NAMALWA (cell line): ENCODE measurements at regions not wholly inside any gene's neighbourhood (a gene's known extent, or its start where the extent isn't known, plus 50 kb on each side); places are given as distances from the start of the nearest gene placed in this dataset.
"Not testable (repeated sequence)": the region's sequence is repeated elsewhere in the genome, so short reads cannot be mapped to it uniquely, and the experiment has no call there.

ENCODE experiments used
- DNase-seq: peaks from one replicate; pipeline ENCODE4 v3.0.0-alpha.2; 2015; ENCODE audit warnings: low spot score

DNA sequence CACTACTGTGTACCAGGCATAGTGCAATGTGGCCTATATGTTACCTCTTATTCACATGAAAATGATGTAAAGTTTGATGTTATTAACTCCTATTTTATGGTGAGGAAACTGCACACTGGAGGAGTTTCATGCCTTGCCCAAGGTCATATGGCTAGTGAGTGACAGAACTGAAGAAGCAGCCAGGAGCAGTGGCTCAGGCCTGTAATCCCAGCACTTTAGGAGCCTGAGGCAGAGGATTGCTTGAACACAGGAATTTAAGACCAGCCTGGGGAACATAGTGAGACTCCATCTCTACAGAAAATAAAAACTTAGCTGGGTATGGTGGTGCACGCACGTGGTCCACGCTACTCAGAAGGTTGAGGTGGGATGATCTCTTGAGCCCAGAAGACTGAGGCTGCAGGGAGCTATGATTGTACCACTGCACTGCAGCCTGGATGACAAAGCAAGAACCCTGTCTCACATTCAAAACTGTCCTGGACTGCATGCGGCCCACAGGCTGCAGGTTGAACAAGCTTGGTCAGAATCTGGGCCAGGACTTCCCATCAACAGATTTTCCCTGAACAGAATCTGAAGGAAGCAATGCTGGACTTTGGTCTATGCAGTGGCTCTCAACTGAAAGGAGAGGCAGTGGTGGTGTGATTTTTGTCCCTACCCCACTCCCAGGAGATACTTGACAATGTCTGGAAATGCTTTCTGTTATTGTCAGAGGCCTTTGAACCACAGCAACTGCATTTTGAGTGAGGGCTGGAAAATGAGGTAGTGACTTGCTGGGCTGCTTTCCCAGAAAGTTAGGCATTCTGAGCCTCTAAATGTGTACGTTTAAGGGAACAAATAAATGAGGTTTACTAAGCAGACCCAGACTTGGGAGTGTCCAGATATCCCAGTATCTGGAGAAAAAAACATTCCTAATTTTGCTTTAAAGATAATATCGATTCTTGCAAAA is 479.5 kb downstream of the TMEM114 start:
- DNase-seq, result no peak

DNA sequence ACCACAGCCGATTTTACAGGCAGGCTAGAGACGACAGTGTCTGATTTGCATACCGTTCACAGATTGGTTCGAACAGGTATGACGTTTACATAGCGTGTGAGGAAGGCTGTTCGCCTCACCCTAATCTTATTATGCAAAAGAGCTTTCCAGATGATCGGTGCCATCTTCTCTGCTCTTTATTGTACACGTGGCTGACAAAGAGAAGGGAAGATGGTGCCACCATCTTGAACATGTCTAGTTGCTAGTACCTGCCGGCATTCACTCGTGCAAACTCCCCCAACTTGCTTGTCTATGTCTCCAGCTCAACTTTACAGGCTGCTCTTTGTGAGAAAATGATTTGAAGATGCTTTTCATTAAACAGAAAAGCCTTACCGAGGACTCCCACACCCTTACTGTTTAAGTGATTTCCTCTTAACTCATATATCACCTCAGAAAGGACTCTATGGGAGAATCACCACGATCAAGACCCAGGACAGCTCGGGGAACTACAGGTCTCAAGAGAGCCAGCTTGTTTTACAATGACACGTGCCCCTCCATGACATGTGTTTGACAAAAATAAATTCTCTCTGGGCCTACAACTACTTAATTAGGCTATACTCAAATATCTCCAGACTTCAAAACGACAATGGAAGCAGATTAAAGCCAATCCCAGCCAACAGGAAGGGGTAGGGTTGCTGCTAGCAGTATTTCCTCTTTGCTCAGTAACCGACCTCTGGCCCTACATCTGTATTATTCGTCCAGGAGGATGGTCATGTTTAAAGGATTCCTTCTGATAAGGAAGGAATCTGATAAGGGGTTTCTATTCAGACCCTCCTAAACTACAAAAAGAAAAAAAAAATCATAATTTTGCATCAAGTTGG is 480.6 kb downstream of the TMEM114 start:
- DNase-seq, result no peak

DNA sequence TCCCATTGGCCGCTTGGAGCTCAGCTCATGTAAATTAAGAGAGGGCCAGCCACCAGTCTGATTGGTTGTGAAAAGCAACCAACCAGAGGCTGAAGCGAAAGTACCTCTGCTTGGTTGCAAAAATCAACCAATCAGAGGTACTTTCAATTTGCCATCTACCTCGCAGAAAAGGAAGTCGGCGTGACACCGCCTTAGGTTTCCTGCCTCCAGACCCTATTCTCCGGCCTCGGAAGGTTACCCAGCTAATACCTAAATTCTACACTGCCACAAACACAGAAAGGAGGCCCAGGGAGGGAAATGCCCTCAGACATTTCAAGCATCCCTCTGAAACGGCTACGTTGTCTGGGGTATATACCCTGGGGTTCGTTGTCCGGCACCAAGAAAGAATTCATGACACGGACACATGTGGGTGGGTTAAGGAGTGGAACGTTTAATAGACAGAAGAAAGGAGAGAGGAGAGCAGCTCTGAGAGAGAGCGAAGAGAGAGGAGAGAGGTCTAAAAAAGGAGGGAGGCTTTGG is 481.3 kb downstream of the TMEM114 start:
- DNase-seq, result no peak

DNA sequence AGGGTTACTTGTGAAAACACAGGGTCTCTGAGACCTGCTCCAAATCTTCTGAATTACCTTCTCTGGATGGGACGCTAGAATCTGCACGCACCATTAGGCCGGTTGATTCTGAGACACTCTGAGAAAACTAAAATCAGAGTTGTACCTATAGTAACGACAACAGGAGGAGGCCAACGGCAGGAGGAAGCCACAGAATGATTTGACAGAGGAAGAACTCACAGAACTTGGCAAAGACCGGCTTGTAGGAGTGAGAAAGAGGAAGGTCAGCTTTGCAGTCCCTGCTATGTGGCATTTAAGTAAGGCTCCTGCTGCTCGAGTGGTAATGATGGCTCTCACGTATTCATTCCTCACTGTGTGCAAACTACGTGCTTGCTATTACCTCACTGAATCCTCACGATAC is 483.0 kb downstream of the TMEM114 start:
- DNase-seq, result no peak

GRCh38 chr16:8103649-8104289 is 486.5 kb downstream of the TMEM114 start:
- DNase-seq, result no peak

DNA sequence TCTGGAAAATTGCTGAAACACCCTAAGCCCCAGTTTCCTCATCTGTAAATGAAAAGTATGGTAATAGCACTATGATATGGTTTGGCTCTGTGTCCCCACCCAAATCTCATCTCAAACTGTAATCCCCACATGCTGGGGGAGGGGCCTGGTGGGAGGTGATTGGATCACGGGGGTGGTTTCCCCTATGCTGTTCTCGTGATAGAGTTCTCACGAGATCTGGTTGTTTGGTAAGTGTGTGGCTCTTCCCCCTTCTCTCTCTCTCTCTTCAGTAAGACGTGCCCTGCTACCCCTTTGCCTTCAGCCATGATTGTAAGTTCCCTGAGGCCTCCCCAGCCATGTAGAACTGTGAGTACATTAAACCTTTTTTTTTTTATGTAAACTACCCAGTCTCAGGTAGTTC is 490.7 kb downstream of the TMEM114 start:
- no peak for DNase-seq

GRCh38 chr16:8098947-8099512 is 491.3 kb downstream of the TMEM114 start:
- DNase-seq, result no peak

DNA sequence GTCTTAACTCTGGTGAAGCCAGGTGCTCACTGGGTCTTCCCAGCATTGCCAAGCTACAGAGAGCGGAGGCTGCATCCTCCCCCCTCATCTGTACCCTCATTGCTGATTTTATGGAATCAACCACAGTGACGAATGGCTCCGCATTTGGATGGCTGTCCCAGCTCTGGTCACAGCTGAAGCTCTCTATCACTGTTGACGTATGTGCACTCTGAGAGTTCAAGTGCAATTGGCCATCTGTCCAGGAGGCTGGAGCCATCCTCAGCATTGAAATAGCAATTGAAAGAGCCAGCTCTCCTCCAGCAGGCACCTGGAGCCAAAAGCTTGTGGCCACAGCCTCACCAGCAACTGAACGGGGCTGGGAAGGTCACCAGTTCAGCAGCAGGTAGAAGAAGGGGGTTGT is 494.1 kb downstream of the TMEM114 start:
- DNase-seq, result no peak

GRCh38 chr16:8094696-8095095 is 495.6 kb downstream of the TMEM114 start:
- DNase-seq, result no peak

GRCh38 chr16:8088820-8089338 is 501.4 kb downstream of the TMEM114 start:
- no peak for DNase-seq

DNA sequence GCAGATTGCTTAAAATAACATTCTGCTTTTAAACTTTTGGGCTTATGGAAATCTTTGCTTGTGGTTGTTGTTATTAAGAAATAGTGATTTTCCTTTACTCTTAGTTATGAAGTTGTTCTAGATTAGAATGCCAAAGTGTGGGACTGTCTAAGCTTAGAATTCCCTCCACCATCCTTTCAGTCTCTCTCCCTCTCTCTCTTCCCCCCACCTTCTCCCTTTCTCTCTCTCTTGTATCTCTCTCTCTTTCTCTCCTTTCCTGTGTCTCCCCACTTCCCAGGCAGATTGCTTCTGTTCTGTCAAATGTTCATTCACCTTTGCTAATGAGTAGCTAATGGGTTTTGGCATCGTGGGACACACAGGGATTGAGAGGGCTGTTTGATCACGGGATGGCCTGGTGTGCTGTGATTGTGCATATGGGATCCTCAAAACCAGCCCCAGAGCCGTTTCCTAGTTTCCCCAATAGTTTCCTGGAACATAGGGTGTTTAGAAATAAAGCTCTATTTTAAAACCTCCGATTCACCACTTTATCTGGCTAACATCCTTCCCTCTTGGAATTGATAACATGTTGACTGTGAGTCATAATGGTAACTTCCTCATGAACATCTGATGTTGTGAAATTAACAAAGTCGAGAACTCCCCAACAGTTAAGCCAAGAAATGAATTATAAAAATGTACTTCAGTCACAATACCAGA is 502.6 kb downstream of the TMEM114 start:
- no peak for DNase-seq

- no peak for DNase-seq
Measured at GRCh38 chr16:8087146-8087545, 503.2 kb downstream of the TMEM114 start.

DNA sequence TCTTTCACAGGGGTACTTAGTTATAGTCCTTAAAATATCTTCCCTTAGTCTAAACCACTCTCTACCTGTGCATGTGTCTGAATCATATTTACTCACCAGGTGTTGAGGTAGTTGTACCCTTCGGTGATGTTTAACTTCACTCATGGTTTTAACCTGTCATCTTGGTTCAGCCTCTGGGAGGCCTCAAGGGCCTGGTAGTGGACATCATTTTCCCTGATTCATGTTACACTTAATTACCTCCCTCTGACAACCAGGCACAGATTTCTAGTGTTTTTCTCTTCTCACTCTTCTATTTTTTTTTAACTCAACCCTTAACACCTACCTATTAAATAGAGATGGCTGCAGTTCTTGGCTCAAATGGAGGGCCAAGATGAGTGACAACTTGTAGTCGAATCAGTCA is 505.4 kb downstream of the TMEM114 start:
- no peak for DNase-seq

DNA sequence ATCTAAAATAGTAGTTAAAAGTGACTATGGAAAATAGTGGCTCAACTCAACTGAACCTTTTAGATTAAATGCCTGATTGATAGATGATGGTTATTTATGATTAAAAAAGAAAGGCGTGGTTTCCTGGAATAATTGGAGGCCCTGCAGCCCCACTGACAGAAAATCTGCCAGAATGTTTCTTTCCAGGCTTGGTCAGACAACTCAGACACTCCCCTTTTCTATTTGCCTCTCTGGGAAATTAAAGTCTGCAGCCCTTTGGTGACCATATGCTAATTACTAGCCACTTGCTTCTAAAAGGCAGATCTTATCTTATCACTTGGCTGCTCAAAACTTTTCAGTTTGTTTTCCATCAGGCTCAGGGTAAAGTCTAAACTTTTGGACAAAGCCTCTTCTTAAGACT is 506.0 kb downstream of the TMEM114 start:
- DNase-seq, result no peak

DNA sequence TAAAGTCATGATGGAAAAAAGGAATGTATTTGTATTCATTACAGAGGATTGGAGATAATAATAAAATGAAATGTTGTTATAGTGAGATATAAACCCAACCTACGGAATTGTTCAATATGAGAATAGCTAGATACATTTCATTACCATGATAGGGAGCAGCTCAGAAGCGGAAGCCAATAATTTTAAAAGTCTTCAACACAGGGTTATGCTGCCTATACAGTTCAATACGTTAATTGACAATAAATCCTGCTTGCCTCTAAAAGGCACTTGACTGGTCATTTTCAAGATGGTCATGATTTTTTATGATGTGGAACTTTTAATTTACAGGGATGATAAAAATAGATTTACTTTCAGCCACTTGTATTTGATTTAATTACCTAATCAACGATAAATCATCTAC is 506.8 kb downstream of the TMEM114 start:
- DNase-seq, result no peak

DNA sequence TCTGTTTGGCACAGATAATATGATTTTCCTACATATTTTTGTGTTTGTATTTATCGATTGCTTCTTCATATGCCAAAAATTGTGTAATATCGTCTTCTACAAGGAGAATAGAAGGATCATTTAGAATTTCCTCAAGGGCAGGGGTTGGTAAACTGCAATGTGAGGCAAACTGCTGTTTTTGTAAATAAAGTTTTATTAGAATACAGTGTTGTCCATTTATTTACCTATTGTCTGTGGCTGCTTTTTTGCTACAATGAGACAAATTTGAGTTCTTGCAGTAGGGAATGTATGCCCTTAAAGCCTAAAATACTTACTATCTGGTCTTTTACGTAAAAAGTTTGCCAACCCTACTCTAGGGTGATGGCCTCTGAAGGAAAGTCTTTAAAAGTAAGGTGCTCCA is 509.5 kb downstream of the TMEM114 start:
- no peak for DNase-seq

GRCh38 chr16:8075271-8075670 is 515.0 kb downstream of the TMEM114 start:
- no peak for DNase-seq

DNA sequence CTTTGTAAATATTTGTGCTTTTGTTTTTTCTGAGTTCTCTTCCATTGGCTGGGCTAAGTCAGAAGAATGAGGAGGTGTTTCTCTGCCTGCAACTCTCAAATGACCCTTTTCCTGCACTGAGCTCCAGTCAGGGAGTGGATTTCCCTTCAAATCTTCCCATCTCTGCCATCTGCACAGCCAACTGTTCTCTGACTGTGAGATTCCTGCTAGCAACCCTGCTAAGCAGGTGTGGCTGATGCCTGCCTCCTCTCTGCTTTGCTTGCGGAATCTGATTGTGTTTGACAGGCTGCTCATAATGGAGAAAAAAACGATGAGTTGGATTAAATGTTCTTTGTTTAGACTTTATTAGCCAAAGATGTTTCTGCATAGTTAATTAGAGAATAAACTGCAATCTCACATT is 519.8 kb downstream of the TMEM114 start:
- DNase-seq, result no peak

GRCh38 chr16:8068225-8068624 is 522.1 kb downstream of the TMEM114 start:
- DNase-seq, result not testable (repeated sequence)

DNA sequence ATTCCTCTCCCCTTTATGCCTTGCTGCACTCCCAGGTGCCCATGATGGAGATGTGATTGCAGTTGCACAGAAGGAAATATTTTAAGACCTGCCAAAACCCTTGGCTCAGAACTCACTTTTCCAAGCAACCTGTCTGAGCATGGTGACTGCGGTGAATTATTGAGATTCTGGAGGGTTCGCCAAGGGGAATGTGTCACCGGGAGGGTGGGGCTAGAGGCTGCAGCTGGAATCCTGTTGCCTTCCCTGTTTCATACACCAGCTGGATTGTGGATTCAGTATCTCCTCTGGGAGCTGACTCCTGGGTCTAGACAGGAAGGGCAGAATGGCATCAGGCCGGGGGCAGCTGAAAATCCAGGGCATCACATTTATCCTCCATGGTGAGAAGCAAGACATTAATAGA is 527.2 kb downstream of the TMEM114 start:
- no peak for DNase-seq

- DNase-seq, result no peak
Measured at GRCh38 chr16:8062677-8063076, 527.6 kb downstream of the TMEM114 start.
